Tibial nerve (tissue), 3 donors: ENCODE measurements at regions not wholly inside any gene's neighbourhood (a gene's known extent, or its start where the extent isn't known, plus 50 kb on each side); places are given as distances from the start of the nearest gene placed in this dataset.

Experiments
- POLR2A ChIP-seq, 2 donors: fragments of 450-650 bp; IDR thresholded peaks; one replicate each; pipeline ENCODE4 v1.6.1; 2017; ENCODE audit warnings: antibody characterized with exemption in 2 of 2, mild to moderate bottlenecking in 2 of 2, moderate library complexity in 2 of 2
- TF ChIP-seq, protein P1 (sequence below), 5 experiments: fragments of 200-600 bp in 3 of 5; fragments of 450-650 bp in 2 of 5; sonication (generic) in 3 of 5; IDR thresholded peaks; one replicate each; pipeline ENCODE4 v1.5.1; 2016 to 2019; ENCODE audit warnings: antibody characterized with exemption in 5 of 5, mild to moderate bottlenecking in 3 of 5, moderate library complexity in 2 of 5

DNA sequence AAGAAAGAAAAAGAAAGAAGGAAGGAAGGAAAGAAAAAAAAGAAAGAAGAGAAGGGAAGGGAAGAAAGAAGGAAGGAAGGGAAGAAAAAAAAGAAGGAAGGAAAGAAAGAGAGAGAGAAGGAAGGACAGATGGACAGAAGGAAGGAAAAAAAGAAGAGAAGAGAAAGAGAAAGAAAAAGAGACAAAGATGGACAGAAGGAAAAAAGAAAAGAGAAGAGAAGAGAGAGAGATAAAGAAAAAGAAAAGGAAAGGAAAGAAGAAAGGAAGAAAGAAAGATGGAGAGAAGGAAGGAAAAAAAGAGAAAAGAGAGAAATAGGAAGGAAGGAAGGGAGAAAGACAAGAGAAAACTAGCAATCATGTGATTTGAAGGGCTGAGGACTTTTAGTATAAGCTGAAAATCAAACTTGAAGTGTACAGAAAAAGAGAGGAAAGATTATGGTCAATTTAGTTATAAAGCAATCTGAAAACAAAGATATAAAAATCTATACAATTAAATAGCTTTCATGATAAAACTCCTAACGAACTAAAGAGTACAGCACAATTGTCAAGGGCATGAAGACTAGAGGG, 115.3 kb downstream of the LTN1 start:
- TF ChIP-seq, protein P1, sequence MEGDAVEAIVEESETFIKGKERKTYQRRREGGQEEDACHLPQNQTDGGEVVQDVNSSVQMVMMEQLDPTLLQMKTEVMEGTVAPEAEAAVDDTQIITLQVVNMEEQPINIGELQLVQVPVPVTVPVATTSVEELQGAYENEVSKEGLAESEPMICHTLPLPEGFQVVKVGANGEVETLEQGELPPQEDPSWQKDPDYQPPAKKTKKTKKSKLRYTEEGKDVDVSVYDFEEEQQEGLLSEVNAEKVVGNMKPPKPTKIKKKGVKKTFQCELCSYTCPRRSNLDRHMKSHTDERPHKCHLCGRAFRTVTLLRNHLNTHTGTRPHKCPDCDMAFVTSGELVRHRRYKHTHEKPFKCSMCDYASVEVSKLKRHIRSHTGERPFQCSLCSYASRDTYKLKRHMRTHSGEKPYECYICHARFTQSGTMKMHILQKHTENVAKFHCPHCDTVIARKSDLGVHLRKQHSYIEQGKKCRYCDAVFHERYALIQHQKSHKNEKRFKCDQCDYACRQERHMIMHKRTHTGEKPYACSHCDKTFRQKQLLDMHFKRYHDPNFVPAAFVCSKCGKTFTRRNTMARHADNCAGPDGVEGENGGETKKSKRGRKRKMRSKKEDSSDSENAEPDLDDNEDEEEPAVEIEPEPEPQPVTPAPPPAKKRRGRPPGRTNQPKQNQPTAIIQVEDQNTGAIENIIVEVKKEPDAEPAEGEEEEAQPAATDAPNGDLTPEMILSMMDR (IDR thresholded peaks at IDR 0.05) = no peak
- TF ChIP-seq POLR2A (IDR thresholded peaks at IDR 0.05) = no peak
